ENCODE measurements at regions not wholly inside any gene's neighbourhood (a gene's known extent, or its start where the extent isn't known, plus 50 kb on each side); places are given as distances from the start of the nearest gene placed in this dataset.

DNA sequence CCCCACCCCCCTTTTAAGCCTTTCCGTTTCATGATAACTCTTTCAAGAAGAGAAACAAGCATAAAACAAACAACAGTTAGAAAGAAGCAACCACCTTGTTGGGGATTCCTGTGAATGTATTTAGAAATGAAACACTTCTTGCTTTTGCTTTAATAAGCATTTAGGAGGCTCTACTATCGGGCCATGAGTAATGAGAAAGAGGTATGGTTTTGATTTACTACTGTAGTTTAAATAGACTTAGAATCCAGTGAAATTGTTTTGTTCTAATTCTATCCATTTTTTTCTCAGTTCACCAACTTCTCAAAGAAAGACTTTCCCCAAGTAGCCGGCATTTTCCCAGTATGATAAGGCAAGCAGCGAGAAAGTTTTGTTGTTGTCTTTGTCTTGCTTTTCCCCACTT is 168.7 kb upstream of the HABP2 start:
- Histone ChIP-seq H2AFZ (ENCODE audit: low read length) (no peak overlapping the region), H3K4me1 (ENCODE audit: insufficient read depth, low read length, severe bottlenecking) (peaks cover 7% of the 10 kb centered on the region), H3K9me3 (ENCODE audit: low read length) (no peaks in the 10 kb centered on the region), H3K27ac (ENCODE audit: low read depth, low read length, poor library complexity, severe bottlenecking) (no peak overlapping the region), H4K20me1 (ENCODE audit: insufficient read depth, low read length) (no peaks in the 10 kb centered on the region), H3K4me3 (ENCODE audit: low read depth, low read length, poor library complexity, severe bottlenecking) (no peak overlapping the region), H3K9me2 (ENCODE audit: low read depth, low read length) (no peaks in the 10 kb centered on the region), H3K9ac (ENCODE audit: low read length) (no peak overlapping the region), H3K27me3 (ENCODE audit: insufficient read depth, low read length) (0 out of 2 replicates have a peak, but pooled peaks cover 11% of the 10 kb centered on the region), H3K36me3 (ENCODE audit: insufficient read depth, low read length) (no peaks in the 10 kb centered on the region), H3K4me2 (ENCODE audit: low read length) (no peak overlapping the region), H3F3A (ENCODE audit: insufficient read depth, low read length) (no peaks in the 10 kb centered on the region), H3K79me2 (ENCODE audit: insufficient read depth, low read length) (no peaks in the 10 kb centered on the region)
- TF ChIP-seq EZH2 (IDR thresholded peaks at IDR 0.05; ENCODE audit: borderline replicate concordance, low read length), result no peak
- TF ChIP-seq, protein P1, sequence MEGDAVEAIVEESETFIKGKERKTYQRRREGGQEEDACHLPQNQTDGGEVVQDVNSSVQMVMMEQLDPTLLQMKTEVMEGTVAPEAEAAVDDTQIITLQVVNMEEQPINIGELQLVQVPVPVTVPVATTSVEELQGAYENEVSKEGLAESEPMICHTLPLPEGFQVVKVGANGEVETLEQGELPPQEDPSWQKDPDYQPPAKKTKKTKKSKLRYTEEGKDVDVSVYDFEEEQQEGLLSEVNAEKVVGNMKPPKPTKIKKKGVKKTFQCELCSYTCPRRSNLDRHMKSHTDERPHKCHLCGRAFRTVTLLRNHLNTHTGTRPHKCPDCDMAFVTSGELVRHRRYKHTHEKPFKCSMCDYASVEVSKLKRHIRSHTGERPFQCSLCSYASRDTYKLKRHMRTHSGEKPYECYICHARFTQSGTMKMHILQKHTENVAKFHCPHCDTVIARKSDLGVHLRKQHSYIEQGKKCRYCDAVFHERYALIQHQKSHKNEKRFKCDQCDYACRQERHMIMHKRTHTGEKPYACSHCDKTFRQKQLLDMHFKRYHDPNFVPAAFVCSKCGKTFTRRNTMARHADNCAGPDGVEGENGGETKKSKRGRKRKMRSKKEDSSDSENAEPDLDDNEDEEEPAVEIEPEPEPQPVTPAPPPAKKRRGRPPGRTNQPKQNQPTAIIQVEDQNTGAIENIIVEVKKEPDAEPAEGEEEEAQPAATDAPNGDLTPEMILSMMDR (IDR thresholded peaks at IDR 0.05; ENCODE audit: low read length), result no peak

- H2AFZ ChIP-seq (ENCODE audit: low read length), result no peak overlapping the region
- TF ChIP-seq, protein P1 (IDR thresholded peaks at IDR 0.05; ENCODE audit: low read length), result peak; percentile 74; the same call in 1 of the 2 replicates
- TF ChIP-seq EZH2 (IDR thresholded peaks at IDR 0.05; ENCODE audit: borderline replicate concordance, low read length), result no peak
- no peaks in the 10 kb centered on the region for H4K20me1 ChIP-seq (ENCODE audit: insufficient read depth, low read length)
- 0 out of 2 replicates have a peak, but pooled peaks cover 5% of the 10 kb centered on the region for H3K27me3 ChIP-seq (ENCODE audit: insufficient read depth, low read length)
- H3F3A ChIP-seq (ENCODE audit: insufficient read depth, low read length), result no peaks in the 10 kb centered on the region
- no peaks in the 10 kb centered on the region for H3K36me3 ChIP-seq (ENCODE audit: insufficient read depth, low read length)
- no peaks in the 10 kb centered on the region for H3K79me2 ChIP-seq (ENCODE audit: insufficient read depth, low read length)
- H3K9ac ChIP-seq (ENCODE audit: low read length), result no peak overlapping the region
- peaks cover 7% of the 10 kb centered on the region for H3K4me1 ChIP-seq (ENCODE audit: insufficient read depth, low read length, severe bottlenecking)
- H3K9me2 ChIP-seq (ENCODE audit: low read depth, low read length), result no peaks in the 10 kb centered on the region
- no peaks in the 10 kb centered on the region for H3K9me3 ChIP-seq (ENCODE audit: low read length)
- no peak overlapping the region for H3K4me3 ChIP-seq (ENCODE audit: low read depth, low read length, poor library complexity, severe bottlenecking)
- H3K27ac ChIP-seq (ENCODE audit: low read depth, low read length, poor library complexity, severe bottlenecking), result no peak overlapping the region
- H3K4me2 ChIP-seq (ENCODE audit: low read length), result no peak overlapping the region
These were observed 167.5 kb upstream of the HABP2 start for GRCh38 chr10:113385021-113385999.

DNA sequence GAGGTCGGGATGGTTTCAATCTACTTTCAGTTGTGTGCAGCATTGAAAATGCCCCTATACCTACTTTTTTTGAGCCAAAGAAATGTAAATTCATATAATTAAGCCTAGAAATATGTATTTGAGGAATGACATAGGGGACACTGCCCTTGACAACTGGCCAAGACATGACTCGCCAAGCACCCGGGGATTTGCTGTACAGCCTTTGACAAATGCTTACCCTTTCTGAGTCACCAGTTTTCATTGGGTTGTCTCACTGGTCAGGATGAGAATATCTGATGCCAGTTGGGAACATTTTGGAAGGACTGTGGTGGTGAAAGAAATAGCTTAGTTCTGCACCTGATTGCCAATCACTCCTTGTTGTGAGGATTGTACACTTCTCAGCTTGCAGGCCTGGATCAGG is 166.8 kb upstream of the HABP2 start:
- H4K20me1 ChIP-seq (ENCODE audit: insufficient read depth, low read length), result no peaks in the 10 kb centered on the region
- no peaks in the 10 kb centered on the region for H3K9me3 ChIP-seq (ENCODE audit: low read length)
- H3K4me2 ChIP-seq (ENCODE audit: low read length), result no peak overlapping the region
- H3K9ac ChIP-seq (ENCODE audit: low read length), result no peak overlapping the region
- H3F3A ChIP-seq (ENCODE audit: insufficient read depth, low read length), result no peaks in the 10 kb centered on the region
- 0 out of 2 replicates have a peak, but pooled peaks cover 5% of the 10 kb centered on the region for H3K27me3 ChIP-seq (ENCODE audit: insufficient read depth, low read length)
- H2AFZ ChIP-seq (ENCODE audit: low read length), result no peak overlapping the region
- H3K27ac ChIP-seq (ENCODE audit: low read depth, low read length, poor library complexity, severe bottlenecking), result no peak overlapping the region
- TF ChIP-seq EZH2 (IDR thresholded peaks at IDR 0.05; ENCODE audit: borderline replicate concordance, low read length), result no peak
- TF ChIP-seq, protein P1 (IDR thresholded peaks at IDR 0.05; ENCODE audit: low read length), result no peak
- peaks cover 7% of the 10 kb centered on the region for H3K4me1 ChIP-seq (ENCODE audit: insufficient read depth, low read length, severe bottlenecking)
- no peaks in the 10 kb centered on the region for H3K79me2 ChIP-seq (ENCODE audit: insufficient read depth, low read length)
- H3K9me2 ChIP-seq (ENCODE audit: low read depth, low read length), result no peaks in the 10 kb centered on the region
- H3K36me3 ChIP-seq (ENCODE audit: insufficient read depth, low read length), result no peaks in the 10 kb centered on the region
- no peak overlapping the region for H3K4me3 ChIP-seq (ENCODE audit: low read depth, low read length, poor library complexity, severe bottlenecking)

Measured in OCI-LY1 (cell line).